ENCODE measurements at regions not wholly inside any gene's neighbourhood (a gene's known extent, or its start where the extent isn't known, plus 50 kb on each side); places are given as distances from the start of the nearest gene placed in this dataset.
A peak's percentile ranks its signal among the peaks of the same experiment; 100 is the strongest.
"Not testable (repeated sequence)": the region's sequence is repeated elsewhere in the genome, so short reads cannot be mapped to it uniquely, and the experiment has no call there.

GRCh38 chr9:38153152-38153909 is 84.3 kb upstream of the SHB start:
- no peak for FAIRE-seq

DNA sequence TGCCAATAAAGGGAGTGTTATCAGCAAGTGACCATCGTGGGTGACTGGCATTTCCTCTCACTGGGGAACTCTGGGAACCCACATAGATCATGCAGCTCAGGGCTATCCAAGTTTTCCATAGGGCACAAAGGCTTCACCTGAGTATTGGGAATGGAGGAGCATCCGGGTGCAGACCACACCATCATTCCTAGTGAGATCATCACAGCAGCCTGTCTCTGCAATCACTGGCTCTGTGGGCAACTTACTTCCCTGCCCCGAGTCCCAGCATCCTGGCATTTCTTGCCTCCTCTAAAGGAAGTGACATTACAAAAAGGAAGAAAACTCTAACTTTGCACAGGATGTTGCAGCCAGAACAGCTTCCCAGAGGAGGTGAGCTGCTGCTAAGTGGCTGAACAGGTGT is 80.6 kb upstream of the SHB start:
- no peak for FAIRE-seq

DNA sequence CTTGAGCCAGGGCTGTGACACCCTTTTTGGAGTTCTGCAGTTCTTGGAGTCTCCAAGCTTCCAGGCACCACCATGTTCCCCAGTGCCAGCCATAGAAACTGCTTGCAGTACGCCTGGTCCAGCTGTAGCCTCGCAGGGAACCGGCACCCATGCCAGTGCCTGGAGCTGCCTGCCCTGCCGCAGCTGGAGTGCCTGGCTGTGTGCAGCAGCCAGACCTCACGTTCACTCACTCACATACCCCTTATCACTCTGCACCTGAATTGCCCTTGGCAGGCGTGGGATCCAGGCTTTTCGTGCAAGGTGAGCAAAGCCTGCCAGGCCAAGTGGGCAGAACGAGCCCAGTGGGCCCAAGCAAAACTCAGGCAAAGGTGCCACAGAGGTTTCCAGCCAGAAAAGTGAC is 77.8 kb upstream of the SHB start:
- no peak for FAIRE-seq

GRCh38 chr9:38145526-38146053 is 76.6 kb upstream of the SHB start:
- FAIRE-seq: no peak

DNA sequence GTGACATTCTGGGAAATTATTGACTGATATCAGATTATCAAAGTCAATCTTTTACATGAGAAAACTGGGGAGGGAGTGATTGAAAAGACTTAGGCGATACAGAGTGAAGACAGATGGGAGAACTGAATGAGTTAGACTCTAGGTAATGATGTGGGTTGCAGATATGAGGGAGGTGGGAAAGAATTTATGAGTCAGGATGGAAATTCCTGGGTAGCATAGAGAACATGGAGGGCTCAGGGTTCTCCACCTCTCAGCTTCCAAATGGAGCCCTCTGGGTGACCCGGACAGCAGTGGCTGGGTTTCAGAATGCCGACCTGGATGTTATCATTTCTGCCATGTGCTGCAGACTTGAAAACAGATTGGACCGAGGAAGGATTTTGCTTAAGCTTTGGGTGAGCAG is 75.4 kb upstream of the SHB start:
- FAIRE-seq: no peak

- FAIRE-seq: no peak
These were observed 72.9 kb upstream of the SHB start for GRCh38 chr9:38141746-38142591.

DNA sequence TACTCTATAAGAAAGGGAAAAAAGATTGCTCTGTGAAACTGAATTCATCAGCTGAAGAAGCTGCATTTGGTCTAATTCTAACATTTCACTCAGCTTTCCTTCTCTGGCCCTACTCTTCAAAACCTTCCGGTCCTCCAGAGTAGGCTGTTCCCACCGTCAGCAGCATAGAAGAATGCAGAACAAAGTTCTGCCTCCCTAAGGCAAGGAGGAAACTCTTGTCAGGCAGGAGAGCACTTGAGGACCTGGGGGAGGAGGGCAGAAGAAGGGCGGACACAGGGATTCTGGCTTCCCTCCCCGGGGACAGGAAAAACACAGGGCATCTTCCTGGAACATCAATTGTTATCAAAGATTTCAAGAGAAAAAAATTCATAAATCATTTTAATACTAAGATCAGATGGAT is 69.2 kb upstream of the SHB start:
- no peak for FAIRE-seq

DNA sequence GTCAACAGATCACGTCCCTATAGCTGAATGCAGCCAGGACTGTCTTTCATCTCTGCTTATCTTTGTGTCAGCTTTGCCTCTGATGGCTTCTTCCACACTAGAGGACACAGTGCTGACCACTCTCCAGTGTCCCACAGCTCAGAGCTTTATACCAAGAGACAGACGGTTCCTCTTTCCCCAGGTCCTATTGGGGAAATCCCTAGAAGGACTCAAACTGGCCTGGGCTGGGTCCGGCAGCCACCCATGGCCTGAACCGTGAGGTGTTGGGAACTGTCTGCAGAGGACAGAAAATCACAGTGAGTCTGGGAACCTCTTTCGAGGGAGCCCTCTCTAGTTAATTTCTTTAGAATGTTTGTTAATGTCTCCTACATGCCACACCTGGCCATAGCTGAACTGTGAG is 68.3 kb upstream of the SHB start:
- no peak for FAIRE-seq

DNA sequence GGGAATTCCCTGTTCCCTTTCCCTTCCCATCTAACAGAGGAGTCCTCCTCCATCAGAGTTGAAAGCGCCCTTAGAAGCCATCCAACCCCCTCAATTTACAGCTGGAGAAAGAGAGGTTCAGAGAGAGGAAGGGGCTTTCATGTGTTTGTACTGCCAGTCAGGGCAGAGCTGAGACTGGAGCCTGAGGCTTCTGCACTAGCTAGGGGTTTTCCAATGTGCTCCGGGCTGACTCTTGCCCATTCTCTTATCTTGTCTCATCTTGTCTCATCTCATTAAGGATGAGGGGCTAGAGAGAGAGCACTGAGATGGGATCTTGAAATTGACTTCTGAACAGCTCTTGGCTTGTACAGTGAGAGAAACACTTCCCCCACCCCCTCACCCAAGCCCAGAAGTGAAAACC is 67.4 kb upstream of the SHB start:
- FAIRE-seq: no peak

- FAIRE-seq: no peak
These were observed 65.7 kb upstream of the SHB start for GRCh38 chr9:38134611-38135237.

- FAIRE-seq: peak; percentile 43
These were observed 64.6 kb upstream of the SHB start for GRCh38 chr9:38133595-38133994.

- FAIRE-seq: no peak
These were observed 63.9 kb upstream of the SHB start for GRCh38 chr9:38132956-38133355.

GRCh38 chr9:38131729-38132128 is 62.7 kb upstream of the SHB start:
- FAIRE-seq: no peak

- FAIRE-seq: no peak
These were observed 61.7 kb upstream of the SHB start for GRCh38 chr9:38130724-38131123.

DNA sequence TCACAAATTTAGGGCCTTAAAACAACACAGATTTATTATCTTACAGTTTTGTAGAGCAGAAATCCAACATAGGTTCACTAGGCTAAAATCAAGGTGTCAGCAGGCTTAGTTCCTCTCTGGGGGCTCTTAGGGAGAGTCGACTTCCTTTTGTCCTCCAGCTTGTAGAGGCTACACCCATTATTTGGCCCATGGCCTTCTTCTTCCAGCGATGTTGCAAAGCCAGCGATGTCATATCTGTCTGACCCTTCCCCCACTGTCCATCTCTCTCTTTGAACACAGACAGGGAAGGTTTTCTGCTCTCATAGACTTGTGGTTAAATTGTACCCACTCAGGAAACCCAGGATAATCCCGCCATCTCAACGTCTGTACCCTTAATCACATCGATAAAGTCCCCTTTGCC is 60.3 kb upstream of the SHB start:
- FAIRE-seq: no peak

DNA sequence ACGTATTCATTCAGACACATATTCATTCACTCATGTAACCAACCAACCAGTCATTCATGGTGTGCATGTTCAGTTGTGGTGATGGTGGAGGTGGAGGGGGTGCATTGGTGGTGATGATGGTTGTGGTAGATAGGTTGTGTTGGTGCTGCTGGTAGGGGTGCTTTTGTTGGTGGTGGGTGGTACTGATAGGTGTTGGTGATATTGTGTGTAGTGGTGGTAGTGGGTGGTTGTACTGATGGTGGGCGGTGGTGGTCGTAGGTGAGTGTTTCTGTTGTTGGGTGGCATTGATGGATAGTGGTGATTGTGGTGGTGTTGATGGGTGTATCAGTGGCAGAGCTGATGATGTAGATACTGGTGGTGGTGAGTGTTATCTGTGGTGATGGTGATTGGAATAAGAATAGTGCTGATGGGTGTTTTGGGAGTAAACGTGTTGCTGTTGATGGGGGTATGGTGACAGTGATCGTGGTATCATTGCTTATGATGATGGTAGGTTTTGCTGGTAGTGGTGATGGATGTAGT is 59.8 kb upstream of the SHB start:
- no peak for FAIRE-seq

DNA sequence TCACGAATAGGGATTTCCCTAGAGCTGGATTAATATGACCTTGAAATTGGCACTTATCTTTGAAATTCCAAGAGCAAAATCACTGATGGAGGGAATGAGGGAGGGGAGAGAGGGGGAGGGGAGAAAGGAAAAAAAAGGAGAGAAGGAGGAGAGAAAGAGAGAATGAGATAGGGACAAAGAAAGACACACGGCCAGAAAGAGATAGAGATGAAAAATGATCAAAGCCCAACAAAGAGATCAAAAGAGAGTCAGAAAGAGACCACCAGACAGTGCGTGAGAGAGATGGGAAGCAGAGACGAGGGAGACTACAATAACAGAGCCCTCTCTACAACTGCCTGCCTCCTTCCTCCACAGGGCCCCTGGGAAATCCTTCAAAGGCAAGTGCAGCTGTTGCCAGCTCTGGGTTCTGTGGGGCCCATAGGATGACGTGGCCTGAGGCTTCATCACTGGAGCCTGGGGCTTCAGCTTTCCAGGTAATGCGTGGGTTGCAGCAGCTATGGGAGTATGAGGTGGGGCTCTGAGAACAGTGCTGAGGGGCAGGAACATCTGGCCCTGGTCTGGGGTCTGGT is 58.3 kb upstream of the SHB start:
- FAIRE-seq: no peak

- FAIRE-seq: no peak
These were observed 57.7 kb upstream of the SHB start for GRCh38 chr9:38126730-38127129.

DNA sequence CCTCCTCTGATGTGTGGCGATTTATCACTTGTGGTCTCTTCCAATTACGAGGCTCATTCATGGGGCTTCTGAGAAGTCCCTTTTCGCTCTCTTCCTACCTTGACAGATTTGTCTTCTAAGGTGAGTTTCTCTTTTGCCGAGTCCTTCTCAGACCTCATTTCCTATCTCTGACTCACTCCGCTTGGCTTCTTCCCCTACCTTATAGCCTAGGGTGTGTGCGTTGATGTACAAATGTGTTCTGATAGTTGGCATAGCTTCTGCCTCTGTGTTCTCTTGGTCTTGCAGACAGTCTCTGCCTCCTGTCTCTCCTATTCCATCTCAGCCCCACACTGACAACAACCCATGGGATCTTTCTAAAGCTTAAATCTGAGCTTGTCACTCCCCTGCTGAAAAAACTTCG is 56.9 kb upstream of the SHB start:
- FAIRE-seq: no peak

GRCh38 chr9:38123359-38123758 is 54.3 kb upstream of the SHB start:
- not testable (repeated sequence) for FAIRE-seq

- no peak for FAIRE-seq
These were observed 51.9 kb upstream of the SHB start for GRCh38 chr9:38120961-38121360.

DNA sequence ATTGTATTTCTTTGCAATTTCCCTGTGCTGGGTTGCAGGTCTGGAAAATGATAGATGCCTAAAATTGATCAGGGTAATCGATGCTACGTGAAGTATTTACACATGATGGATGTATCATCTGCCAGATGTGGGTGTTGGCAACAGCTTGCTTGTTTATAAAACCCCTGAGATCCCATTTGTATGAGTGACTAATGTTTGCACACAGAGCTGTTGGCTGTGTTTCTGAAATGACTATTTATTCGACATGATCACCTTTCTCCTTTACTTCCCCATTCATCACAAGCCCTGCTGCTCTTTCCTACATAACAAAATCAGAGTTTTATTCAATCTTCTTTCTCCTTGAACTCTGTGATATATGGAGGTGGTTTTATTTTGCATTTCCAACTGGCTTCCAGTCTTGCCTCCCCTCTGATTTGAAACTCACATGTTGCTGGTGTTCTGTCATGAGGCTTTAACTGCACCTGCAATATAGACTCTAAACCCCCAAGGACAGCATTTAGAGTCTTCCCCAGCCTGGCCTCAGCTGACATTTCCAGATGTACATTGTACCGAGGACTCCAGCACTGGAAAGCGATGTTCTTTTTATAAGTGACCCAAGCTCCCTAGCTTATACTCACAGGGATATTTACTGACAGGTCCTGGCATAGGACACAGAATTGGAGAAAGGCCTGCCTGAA is 50.7 kb upstream of the SHB start:
- FAIRE-seq: no peak

All from TTC549 (cell line).